Endometrial microvascular endothelial cells (primary cell): ENCODE measurements at regions not wholly inside any gene's neighbourhood (a gene's known extent, or its start where the extent isn't known, plus 50 kb on each side); places are given as distances from the start of the nearest gene placed in this dataset.

Source experiments
- in situ Hi-C: cut with HindIII; loops from 2 replicates; pipeline ENCODE4 v1.10.0; 2017; ENCODE audit warnings: low sequenced_read_pairs, low pct_unique_long_range_greater_than_20kb; ENCODE audit errors: inconsistent ontology term

- in situ Hi-C loops = no loop called here
Observed at GRCh38 chr5:125154301-125155110, 408.1 kb upstream of the ZNF608 start.

GRCh38 chr5:125160787-125161502 is 414.5 kb upstream of the ZNF608 start:
- in situ Hi-C loops = no loop called here

GRCh38 chr5:125162714-125163113 is 416.3 kb upstream of the ZNF608 start:
- in situ Hi-C loops = no loop called here

DNA sequence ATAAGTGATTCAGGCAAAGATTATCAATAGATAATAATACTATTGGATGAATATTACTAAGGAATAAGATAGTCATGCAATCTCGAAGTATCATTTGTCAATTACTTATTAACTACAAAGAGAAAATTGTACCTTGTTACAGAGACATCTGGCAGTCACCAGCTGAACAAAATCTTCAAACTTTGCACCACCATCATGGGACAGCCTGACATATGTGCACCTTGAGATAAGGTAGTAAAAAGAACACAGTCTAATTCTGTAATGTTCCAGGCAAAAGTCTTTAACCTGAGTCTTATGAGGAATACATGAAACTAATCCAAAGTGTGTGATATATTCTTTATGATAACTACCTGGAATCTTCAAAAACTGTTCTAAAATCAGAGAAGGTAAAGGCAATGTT is 423.0 kb upstream of the ZNF608 start:
- in situ Hi-C loops = no loop called here

GRCh38 chr5:125171641-125172040 is 425.2 kb upstream of the ZNF608 start:
- in situ Hi-C loops = no loop called here

DNA sequence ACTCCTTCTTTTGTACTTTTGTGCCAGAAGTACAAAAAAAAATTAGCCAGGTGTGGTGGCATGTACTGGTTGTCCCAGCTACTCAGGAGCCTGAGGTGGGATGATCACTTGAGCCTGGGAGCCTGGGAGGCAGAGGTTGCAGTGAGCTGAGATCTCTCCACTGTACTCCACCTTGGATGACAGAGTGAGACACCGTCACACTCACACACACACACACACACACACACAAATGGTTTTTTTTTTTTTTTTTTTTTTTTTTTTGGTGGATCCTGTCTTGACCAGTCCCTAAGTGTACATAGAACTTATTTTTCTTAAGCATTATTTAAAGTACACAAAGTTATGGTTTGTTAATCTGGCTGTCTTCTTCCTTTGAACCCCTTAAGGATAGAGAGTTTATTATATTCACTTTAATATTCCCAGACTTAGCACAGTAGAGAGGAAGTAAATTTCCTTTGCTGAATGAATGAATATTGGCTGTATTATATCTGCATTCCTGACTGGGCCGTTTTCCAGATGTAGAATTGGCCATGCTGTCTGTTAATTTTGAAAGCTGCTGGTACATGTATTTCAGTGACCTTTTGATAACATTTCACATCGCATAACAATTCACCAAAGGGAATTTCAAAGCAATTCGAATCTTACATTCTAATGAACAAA is 429.0 kb upstream of the ZNF608 start:
- in situ Hi-C loops = no loop called here

GRCh38 chr5:125176005-125176390 is 429.6 kb upstream of the ZNF608 start:
- in situ Hi-C loops = no loop called here

GRCh38 chr5:125177340-125177739 is 430.9 kb upstream of the ZNF608 start:
- in situ Hi-C loops = no loop called here

DNA sequence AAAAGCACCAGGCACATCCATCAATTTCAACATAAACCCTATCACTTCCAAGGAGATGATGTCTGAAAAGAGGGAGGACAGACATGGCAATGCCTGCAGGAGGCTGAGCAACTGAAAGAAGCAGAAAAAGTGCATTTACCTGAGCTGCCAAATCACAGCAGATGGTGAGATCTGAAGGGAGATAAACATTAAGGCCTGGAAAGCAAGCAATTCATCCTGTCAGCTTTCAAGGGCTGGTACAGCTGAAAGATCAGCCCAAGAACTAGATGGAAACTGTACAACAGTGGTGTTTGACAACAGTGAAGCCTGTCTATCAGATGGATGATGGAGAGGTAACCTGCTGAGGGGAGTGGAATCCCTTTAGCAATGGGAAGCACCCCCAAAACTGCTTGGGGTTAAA is 433.2 kb upstream of the ZNF608 start:
- in situ Hi-C loops = no loop called here

DNA sequence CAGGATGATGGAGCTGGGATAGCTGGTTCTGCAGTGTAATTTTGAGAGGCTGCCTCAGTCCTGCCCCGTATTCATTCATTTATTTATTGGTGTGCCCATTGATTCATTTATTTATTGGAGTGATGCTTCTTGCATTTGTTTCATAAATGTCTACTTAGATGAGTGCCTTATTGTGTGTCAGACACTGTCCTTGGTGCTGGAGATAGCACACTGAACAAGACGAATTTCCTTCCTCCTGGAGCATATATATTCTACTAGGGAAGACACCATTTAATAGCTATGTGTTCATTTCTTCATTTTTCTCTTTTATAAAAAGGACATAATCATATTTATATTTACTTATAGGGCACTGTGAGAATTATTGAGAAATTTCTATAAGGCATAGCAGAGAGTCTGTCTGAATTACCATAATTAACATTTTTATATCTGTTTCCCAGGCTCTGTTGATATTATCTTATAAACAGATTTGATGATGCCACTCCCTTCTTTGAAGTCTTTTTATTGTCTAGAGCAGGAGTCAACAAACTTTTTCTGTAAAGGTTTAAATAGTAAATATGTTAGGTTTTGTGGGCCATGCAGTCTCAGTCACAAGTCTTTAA is 433.9 kb upstream of the ZNF608 start:
- in situ Hi-C loops = no loop called here

DNA sequence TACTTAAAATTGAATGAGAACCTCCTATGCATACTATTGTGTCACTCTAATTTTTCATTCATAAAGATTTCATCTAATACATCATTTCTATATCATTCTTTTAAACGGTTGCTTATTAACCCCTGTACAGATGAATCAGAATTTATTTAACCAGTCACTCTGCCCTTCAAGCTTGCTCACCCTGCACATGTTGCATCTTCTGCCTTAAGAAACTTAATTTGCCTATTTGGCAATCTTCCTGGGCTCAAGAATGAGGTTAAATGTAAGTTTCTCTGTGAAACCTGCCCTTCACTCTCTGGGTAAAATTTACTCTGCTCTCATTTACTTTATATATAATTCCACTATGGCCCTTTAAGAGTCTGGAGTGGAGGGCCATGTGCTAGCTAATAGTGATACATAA is 434.7 kb upstream of the ZNF608 start:
- in situ Hi-C loops = no loop called here

GRCh38 chr5:125181955-125182354 is 435.5 kb upstream of the ZNF608 start:
- in situ Hi-C loops = no loop called here

DNA sequence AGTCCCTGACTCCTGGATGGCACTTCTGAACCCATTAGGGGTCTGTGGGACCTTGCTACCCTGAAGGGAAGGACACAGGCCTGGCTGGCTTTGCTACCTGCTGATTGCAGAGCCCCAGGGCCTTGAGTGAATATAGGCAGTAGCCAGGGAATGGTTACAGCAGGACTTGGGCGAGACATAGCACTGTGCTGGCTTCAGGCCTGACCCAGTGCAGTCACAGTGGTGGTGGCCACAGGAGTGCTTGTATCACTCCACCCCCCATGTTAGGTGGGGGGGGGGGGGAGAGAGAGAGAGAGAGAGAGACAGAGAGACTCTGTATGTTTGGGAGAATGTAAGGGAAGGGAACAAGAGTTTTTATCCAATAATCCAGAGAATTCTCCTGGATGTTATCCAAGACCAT is 439.3 kb upstream of the ZNF608 start:
- in situ Hi-C loops = no loop called here

- in situ Hi-C loops = no loop called here
Observed at GRCh38 chr5:125186911-125187375, 440.5 kb upstream of the ZNF608 start.

- in situ Hi-C loops = no loop called here
Observed at GRCh38 chr5:125189531-125189941, 443.1 kb upstream of the ZNF608 start.

GRCh38 chr5:125190232-125191087 is 444.0 kb upstream of the ZNF608 start:
- in situ Hi-C loops = no loop called here

DNA sequence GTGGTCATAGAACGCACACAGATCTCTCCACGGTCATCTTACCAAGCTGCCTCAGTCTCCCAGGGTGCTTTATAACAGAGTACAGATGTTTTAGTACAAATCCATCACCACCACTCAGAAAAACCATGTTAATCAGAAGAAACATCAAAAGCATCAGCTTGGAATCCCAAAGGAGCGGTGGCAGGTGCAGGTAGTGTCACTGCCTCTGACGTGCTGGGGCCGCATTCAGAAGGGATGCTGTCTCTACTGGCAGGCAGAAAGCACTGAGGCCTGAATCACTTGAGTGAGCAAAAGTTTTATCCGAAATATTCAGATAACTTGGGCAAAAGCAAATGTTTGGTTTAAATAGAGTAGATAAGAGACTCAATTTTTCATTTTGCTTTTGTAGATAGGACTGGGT is 448.4 kb upstream of the ZNF608 start:
- in situ Hi-C loops = no loop called here

- in situ Hi-C loops = no loop called here
Observed at GRCh38 chr5:125196481-125197111, 450.2 kb upstream of the ZNF608 start.
